HepG2 (cell line): ENCODE measurements at regions not wholly inside any gene's neighbourhood (a gene's known extent, or its start where the extent isn't known, plus 50 kb on each side); places are given as distances from the start of the nearest gene placed in this dataset.

Source experiments
- FOXJ3 ChIP-seq: sonication (generic); formaldehyde crosslinking; IDR thresholded peaks from 2 replicates; pipeline ENCODE4 v1.4.0; 2020; ENCODE audit warnings: missing genetic modification reagents, mild to moderate bottlenecking, borderline replicate concordance
- JDP2 ChIP-seq: sonication (generic); formaldehyde crosslinking; IDR thresholded peaks from 2 replicates; pipeline ENCODE4 v1.8.1; 2022; ENCODE audit warnings: missing genetic modification reagents, borderline replicate concordance
- JUNB ChIP-seq: sonication (generic); formaldehyde crosslinking; IDR thresholded peaks from 2 replicates; pipeline ENCODE4 v1.8.0; 2022; ENCODE audit warnings: missing genetic modification reagents, mild to moderate bottlenecking, borderline replicate concordance
- JUND ChIP-seq: sonication (generic); formaldehyde crosslinking; IDR thresholded peaks from 2 replicates; pipeline ENCODE4 v1.8.0; 2022; ENCODE audit warnings: mild to moderate bottlenecking, missing genetic modification reagents
- PHF8 ChIP-seq: sonication (generic); formaldehyde crosslinking; IDR thresholded peaks from 2 replicates; pipeline ENCODE4 v1.5.0; 2020; ENCODE audit warnings: missing genetic modification reagents
- SIN3B ChIP-seq: fragments of 150-350 bp; IDR thresholded peaks from 2 replicates; pipeline ENCODE4 v1.6.1; 2014; ENCODE audit warnings: low read length
- SMAD9 ChIP-seq: sonication (generic); formaldehyde crosslinking; IDR thresholded peaks from 2 replicates; pipeline ENCODE4 v1.5.1; 2020; ENCODE audit warnings: mild to moderate bottlenecking, missing genetic modification reagents
- SMARCE1 ChIP-seq: fragments of 450-650 bp; IDR thresholded peaks from 2 replicates; pipeline ENCODE4 v1.6.1; 2017; ENCODE audit warnings: borderline replicate concordance
- TCF7 ChIP-seq: sonication (generic); IDR thresholded peaks from 2 replicates; pipeline ENCODE4 v1.6.1; 2016; ENCODE audit warnings: antibody characterized with exemption, low read depth
- TEAD2 ChIP-seq: sonication (generic); formaldehyde crosslinking; IDR thresholded peaks from 2 replicates; pipeline ENCODE4 v1.9.0; 2021; ENCODE audit warnings: missing genetic modification reagents
- ZNF12 ChIP-seq: sonication (generic); formaldehyde crosslinking; IDR thresholded peaks from 2 replicates; pipeline ENCODE4 v1.5.0; 2020; ENCODE audit warnings: missing genetic modification reagents
- ZNF207 ChIP-seq: fragments of 450-650 bp; IDR thresholded peaks from 2 replicates; pipeline ENCODE4 v1.6.1; 2016; ENCODE audit warnings: antibody characterized with exemption, borderline replicate concordance
- ZNF253 ChIP-seq: sonication (generic); formaldehyde crosslinking; IDR thresholded peaks from 2 replicates; pipeline ENCODE4 v1.8.0; 2022; ENCODE audit warnings: mild to moderate bottlenecking, missing genetic modification reagents, borderline replicate concordance
- ZSCAN31 ChIP-seq: sonication (generic); formaldehyde crosslinking; IDR thresholded peaks from 2 replicates; pipeline ENCODE4 v1.5.0; 2020; ENCODE audit warnings: low read depth, mild to moderate bottlenecking, missing genetic modification reagents
- TF ChIP-seq, protein P1 (sequence below), 2 experiments: fragments of 450-650 bp in 1 of 2; sonication (generic) in 1 of 2; formaldehyde crosslinking in 1 of 2; IDR thresholded peaks; 2 replicates each; pipeline versions ENCODE4 v1.6.1 to v1.8.0; 2016 to 2022; ENCODE audit warnings: antibody characterized with exemption in 1 of 2, mild to moderate bottlenecking in 1 of 2, missing genetic modification reagents in 1 of 2
- TF ChIP-seq, protein P2 (sequence below): sonication (generic); formaldehyde crosslinking; IDR thresholded peaks from 2 replicates; pipeline ENCODE4 v1.4.0; 2020; ENCODE audit warnings: low read depth, missing genetic modification reagents

DNA sequence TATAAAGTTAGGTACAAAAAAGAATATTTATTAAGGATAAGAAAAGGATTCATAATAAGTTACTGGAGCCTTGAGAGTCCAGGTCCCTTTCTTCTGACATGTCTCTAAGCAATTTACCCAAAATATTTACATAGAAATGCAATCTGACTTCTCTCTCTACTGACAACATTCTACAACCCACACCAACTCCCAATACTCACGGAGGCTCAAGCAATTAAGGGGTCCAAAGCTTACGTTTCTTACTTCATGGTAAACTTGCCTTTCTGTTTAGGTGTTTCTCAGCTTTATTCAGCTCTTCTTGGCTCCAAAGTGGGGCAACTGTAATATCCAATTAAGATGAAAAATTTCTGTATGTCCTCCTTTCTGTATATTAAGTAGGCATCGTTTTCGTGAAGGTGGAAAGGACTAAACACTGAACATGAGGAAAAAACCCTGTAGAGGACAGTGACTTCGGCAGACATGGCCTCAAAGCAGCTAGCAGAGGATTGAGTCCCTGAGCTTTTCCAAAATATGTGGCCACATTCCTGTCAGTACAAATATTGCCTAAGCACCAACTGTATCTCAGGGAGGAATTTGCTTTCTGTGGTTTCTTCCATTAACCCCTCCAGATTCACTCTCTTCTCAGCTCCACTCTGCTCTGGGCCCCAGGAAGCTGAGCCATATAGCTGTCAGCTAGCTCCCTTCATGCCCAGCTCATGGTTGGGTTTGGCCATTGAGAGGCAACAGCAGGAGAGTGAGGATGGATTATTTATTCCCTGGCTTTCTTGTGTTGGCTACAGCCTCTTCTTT lies 67.9 kb upstream of the GLS start (continued):
- TF ChIP-seq, protein P1, sequence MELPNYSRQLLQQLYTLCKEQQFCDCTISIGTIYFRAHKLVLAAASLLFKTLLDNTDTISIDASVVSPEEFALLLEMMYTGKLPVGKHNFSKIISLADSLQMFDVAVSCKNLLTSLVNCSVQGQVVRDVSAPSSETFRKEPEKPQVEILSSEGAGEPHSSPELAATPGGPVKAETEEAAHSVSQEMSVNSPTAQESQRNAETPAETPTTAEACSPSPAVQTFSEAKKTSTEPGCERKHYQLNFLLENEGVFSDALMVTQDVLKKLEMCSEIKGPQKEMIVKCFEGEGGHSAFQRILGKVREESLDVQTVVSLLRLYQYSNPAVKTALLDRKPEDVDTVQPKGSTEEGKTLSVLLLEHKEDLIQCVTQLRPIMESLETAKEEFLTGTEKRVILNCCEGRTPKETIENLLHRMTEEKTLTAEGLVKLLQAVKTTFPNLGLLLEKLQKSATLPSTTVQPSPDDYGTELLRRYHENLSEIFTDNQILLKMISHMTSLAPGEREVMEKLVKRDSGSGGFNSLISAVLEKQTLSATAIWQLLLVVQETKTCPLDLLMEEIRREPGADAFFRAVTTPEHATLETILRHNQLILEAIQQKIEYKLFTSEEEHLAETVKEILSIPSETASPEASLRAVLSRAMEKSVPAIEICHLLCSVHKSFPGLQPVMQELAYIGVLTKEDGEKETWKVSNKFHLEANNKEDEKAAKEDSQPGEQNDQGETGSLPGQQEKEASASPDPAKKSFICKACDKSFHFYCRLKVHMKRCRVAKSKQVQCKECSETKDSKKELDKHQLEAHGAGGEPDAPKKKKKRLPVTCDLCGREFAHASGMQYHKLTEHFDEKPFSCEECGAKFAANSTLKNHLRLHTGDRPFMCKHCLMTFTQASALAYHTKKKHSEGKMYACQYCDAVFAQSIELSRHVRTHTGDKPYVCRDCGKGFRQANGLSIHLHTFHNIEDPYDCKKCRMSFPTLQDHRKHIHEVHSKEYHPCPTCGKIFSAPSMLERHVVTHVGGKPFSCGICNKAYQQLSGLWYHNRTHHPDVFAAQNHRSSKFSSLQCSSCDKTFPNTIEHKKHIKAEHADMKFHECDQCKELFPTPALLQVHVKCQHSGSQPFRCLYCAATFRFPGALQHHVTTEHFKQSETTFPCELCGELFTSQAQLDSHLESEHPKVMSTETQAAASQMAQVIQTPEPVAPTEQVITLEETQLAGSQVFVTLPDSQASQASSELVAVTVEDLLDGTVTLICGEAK (IDR thresholded peaks at IDR 0.05): no peak
- TF ChIP-seq, protein P1 (CRISPR knock-in tag; IDR thresholded peaks at IDR 0.05): no peak
- TF ChIP-seq SIN3B (no peak), TEAD2 (no peak), ZNF253 (CRISPR knock-in tag) (no peak), SMAD9 (no peak), PHF8 (CRISPR knock-in tag) (peak; percentile 48), ZSCAN31 (CRISPR knock-in tag) (no peak), ZNF12 (CRISPR knock-in tag) (no peak), FOXJ3 (CRISPR knock-in tag) (peak; percentile 81; the same call in 1 of the 2 replicates), JDP2 (CRISPR knock-in tag) (no peak), TCF7 (no peak), ZNF207 (no peak), JUND (no peak), JUNB (CRISPR knock-in tag) (no peak), SMARCE1 (no peak)
- TF ChIP-seq, protein P2, sequence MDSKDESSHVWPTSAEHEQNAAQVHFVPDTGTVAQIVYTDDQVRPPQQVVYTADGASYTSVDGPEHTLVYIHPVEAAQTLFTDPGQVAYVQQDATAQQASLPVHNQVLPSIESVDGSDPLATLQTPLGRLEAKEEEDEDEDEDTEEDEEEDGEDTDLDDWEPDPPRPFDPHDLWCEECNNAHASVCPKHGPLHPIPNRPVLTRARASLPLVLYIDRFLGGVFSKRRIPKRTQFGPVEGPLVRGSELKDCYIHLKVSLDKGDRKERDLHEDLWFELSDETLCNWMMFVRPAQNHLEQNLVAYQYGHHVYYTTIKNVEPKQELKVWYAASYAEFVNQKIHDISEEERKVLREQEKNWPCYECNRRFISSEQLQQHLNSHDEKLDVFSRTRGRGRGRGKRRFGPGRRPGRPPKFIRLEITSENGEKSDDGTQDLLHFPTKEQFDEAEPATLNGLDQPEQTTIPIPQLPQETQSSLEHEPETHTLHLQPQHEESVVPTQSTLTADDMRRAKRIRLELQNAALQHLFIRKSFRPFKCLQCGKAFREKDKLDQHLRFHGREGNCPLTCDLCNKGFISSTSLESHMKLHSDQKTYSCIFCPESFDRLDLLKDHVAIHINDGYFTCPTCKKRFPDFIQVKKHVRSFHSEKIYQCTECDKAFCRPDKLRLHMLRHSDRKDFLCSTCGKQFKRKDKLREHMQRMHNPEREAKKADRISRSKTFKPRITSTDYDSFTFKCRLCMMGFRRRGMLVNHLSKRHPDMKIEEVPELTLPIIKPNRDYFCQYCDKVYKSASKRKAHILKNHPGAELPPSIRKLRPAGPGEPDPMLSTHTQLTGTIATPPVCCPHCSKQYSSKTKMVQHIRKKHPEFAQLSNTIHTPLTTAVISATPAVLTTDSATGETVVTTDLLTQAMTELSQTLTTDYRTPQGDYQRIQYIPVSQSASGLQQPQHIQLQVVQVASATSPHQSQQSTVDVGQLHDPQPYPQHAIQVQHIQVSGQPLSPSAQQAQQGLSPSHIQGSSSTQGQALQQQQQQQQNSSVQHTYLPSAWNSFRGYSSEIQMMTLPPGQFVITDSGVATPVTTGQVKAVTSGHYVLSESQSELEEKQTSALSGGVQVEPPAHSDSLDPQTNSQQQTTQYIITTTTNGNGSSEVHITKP: peak; percentile 94
